B cell (primary cell): ENCODE measurements at regions not wholly inside any gene's neighbourhood (a gene's known extent, or its start where the extent isn't known, plus 50 kb on each side); places are given as distances from the start of the nearest gene placed in this dataset.

Experiments used
- ATAC-seq: fragments of 200-7000 bp; cut with Tn5 transposase; one replicate; pipeline ENCODE4 v1.10.0; 2021; ENCODE audit warnings: low read depth, mild to moderate bottlenecking, moderate number of reproducible peaks, moderate library complexity
- CTCF ChIA-PET: fragments of 350-600 bp; sonication (Branson Sonifier 250); formaldehyde crosslinking; loops from one replicate; lab custom pipeline; 2021; ENCODE audit warnings: antibody characterized with exemption, inconsistent platforms; lab: Charles Lee
- POLR2A ChIA-PET: fragments of 350-600 bp; sonication (Branson Sonifier 250); formaldehyde crosslinking; loops from one replicate; lab custom pipeline; 2021; ENCODE audit warnings: antibody characterized with exemption; lab: Charles Lee
- DNase-seq: peaks from one replicate; pipeline ENCODE4 v3.0.0; 2013
- H2AFZ ChIP-seq: 2 replicates; pipeline ENCODE4 v1.6.1; 2012; ENCODE audit warnings: mild to moderate bottlenecking, low read depth, low read length; ENCODE audit not compliant: insufficient read depth, poor library complexity, severe bottlenecking
- H3K27ac ChIP-seq, 2 donors: 1 replicate in 1 of 2; 2 replicates in 1 of 2; pipeline ENCODE4 v1.5.1; 2012 to 2013; ENCODE audit warnings: low read length in 2 of 2, mild to moderate bottlenecking in 2 of 2, moderate library complexity in 1 of 2
- H3K27me3 ChIP-seq, 4 experiments: fragments of 200-600 bp in 1 of 4; sonication (generic) in 1 of 4; replicated peaks in 1 of 4; 1 replicate in 2 of 4; 2 replicates in 2 of 4; pipeline versions ENCODE4 v1.6.1 to v1.7.0; 2013 to 2016; ENCODE audit warnings: low read length in 3 of 4, mild to moderate bottlenecking in 2 of 4, mixed read lengths in 1 of 4, moderate library complexity in 1 of 4; ENCODE audit not compliant: insufficient read depth in 4 of 4, control insufficient read depth in 3 of 4; ENCODE audit errors: control extremely low read depth in 1 of 4
- H3K36me3 ChIP-seq, 2 experiments: replicated peaks in 1 of 2; 1 replicate in 1 of 2; 2 replicates in 1 of 2; pipeline versions ENCODE4 v1.6.1 to v1.7.1; 2013; ENCODE audit warnings: low read length in 1 of 2; ENCODE audit not compliant: insufficient read depth in 2 of 2, control insufficient read depth in 1 of 2; ENCODE audit errors: control extremely low read depth in 1 of 2, extremely low read depth in 1 of 2
- H3K4me1 ChIP-seq, 2 donors: fragments of 200-600 bp in 1 of 2; sonication (generic) in 1 of 2; 1 replicate in 1 of 2; 2 replicates in 1 of 2; pipeline versions ENCODE4 v1.5.1 to v1.6.1; 2013 to 2017; ENCODE audit warnings: low read length in 2 of 2; ENCODE audit not compliant: control insufficient read depth in 2 of 2, insufficient read depth in 2 of 2
- H3K4me2 ChIP-seq: replicated peaks from 2 replicates; pipeline ENCODE3; 2012; ENCODE audit warnings: mild to moderate bottlenecking, low read depth, low read length; ENCODE audit not compliant: poor library complexity, severe bottlenecking
- H3K4me3 ChIP-seq, 5 experiments: fragments of 200-600 bp in 1 of 5; sonication (generic) in 1 of 5; 1 replicate in 3 of 5; 2 replicates in 2 of 5; pipeline versions ENCODE4 v1.5.1 to v1.7.0; 2011 to 2016; ENCODE audit warnings: low read length in 4 of 5, mild to moderate bottlenecking in 4 of 5, low read depth in 2 of 5, control low read depth in 1 of 5, moderate library complexity in 1 of 5; ENCODE audit not compliant: insufficient read depth in 1 of 5; ENCODE audit errors: control extremely low read depth in 1 of 5, extremely low read depth in 1 of 5
- H3K79me2 ChIP-seq: fragments of 200-600 bp; sonication (generic); one replicate; pipeline ENCODE4 v1.6.0; 2016; ENCODE audit warnings: low read length; ENCODE audit not compliant: control insufficient read depth, insufficient read depth
- H3K9ac ChIP-seq: fragments of 200-600 bp; sonication (generic); 2 replicates; pipeline ENCODE4 v1.6.1; 2017; ENCODE audit warnings: mild to moderate bottlenecking, low read length, moderate library complexity
- H3K9me3 ChIP-seq, 3 donors: one replicate each; pipeline versions ENCODE4 v1.6.1 to v1.7.1; 2013; ENCODE audit warnings: low read length in 2 of 3; ENCODE audit not compliant: control insufficient read depth in 2 of 3, insufficient read depth in 1 of 3; ENCODE audit errors: control extremely low read depth in 1 of 3
- H4K20me1 ChIP-seq: 2 replicates; pipeline ENCODE4 v1.6.0; 2012; ENCODE audit warnings: mild to moderate bottlenecking, low read length; ENCODE audit not compliant: insufficient read depth, control insufficient read depth, poor library complexity, severe bottlenecking
- H3K27ac Mint-ChIP-seq: one replicate; pipeline ENCODE4 v1.8.0; 2021; ENCODE audit warnings: mixed read lengths
- H3K27me3 Mint-ChIP-seq: one replicate; pipeline ENCODE4 v1.8.0; 2021; ENCODE audit warnings: mixed read lengths
- H3K4me1 Mint-ChIP-seq: one replicate; pipeline ENCODE4 v1.8.0; 2021; ENCODE audit warnings: mixed read lengths
- H3K4me3 Mint-ChIP-seq: one replicate; pipeline ENCODE4 v1.8.0; 2021; ENCODE audit warnings: mixed read lengths
- H3K9me3 Mint-ChIP-seq: one replicate; pipeline ENCODE4 v1.8.0; 2022; ENCODE audit warnings: mixed read lengths; ENCODE audit not compliant: insufficient read depth
- CTCF ChIP-seq: fragments of 200-600 bp; IDR thresholded peaks from one replicate; pipeline ENCODE4 v1.8.0; 2022; ENCODE audit warnings: antibody characterized with exemption, mild to moderate bottlenecking
- EZH2 ChIP-seq: IDR thresholded peaks from 2 replicates; pipeline ENCODE4 v1.6.1; 2012; ENCODE audit warnings: borderline replicate concordance, low read depth, mild to moderate bottlenecking, moderate library complexity, low read length; ENCODE audit not compliant: insufficient read depth, poor library complexity, severe bottlenecking
- WGBS: methylation state at CpG from one replicate; pipeline ENCODE4 v1.1.5; 2013; ENCODE audit warnings: missing lambda C conversion rate; ENCODE audit not compliant: insufficient coverage; 5-methylcytosine and 5-hydroxymethylcytosine counted together
- intact Hi-C: fragments of 100-400 bp; cut with micrococcal nuclease; formaldehyde crosslinking; loops from one replicate; pipeline ENCODE4 v1.10.0; 2022

DNA sequence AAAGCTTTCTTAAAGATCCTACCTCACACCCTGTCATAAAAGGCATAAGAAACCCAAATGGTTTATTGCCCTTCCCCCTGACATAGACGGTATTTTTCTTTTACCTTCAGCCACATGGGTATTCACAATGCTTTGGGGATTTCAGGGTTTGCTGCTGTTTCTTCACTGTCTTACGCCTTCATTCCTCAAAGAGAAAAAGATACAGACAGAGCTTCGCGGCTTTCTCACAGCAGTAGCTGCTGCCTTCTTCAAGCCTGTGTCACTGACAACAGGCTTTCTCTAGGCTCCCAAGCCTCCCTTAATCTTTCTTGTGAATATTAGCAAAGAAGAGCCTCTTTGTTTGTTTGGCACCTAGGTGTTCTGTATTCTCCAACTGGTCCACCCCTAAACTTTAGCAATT lies 197.4 kb upstream of the ARID2 start:
- ATAC-seq (no peak), DNase-seq (no peak)
- no peak for TF ChIP-seq EZH2
- TF ChIP-seq CTCF: no peak
- Histone ChIP-seq H3K27ac (no peak overlapping the region), H3K9me3 (peaks cover 2 to 7% (median 2%) of the 10 kb centered on the region in 3 donors), H4K20me1 (no peaks in the 10 kb centered on the region), H3K79me2 (no peaks in the 10 kb centered on the region), H3K4me3 (no peak overlapping the region), H3K27me3 (no peaks in the 10 kb centered on the region), H3K9ac (no peak overlapping the region), H3K36me3 (no peaks in the 10 kb centered on the region), H3K4me1 (no peaks in the 10 kb centered on the region), H2AFZ (no peak overlapping the region), H3K4me2 (no peak overlapping the region)
- Mint-ChIP-seq H3K27me3 (peaks cover 22% of the 10 kb centered on the region), H3K4me1 (no peaks in the 10 kb centered on the region), H3K4me3 (no peak overlapping the region), H3K27ac (no peak overlapping the region), H3K9me3 (peaks cover 7% of the 10 kb centered on the region)
- CTCF ChIA-PET: no interaction called here
- POLR2A ChIA-PET: no interaction called here
- intact Hi-C loops: no loop called here
- no CpG with 5 or more reads among the region's 4 CpGs for WGBS

DNA sequence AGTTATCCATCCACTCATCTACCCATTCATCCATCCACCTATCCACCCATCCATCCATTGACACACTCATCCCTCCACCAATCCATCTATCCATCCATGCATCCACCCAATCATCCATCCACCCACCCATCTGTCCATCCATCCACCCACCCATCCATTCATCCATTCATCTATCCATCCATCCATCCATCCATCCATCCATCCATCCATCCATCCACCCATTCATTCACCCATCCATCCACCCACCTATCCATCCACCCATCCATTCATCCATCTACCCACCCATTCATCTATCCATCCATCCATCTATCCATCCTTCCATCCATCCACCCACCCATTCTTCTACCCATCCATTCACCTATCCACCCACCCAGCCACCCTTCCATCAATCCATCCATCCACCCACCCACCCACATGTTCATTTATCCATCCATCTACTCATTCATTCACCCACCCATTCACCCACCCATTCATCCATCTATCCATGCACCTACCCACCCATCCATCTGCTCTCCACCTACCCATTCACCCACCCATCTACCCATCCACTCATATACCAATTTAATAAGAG lies 193.8 kb upstream of the ARID2 start:
- Histone ChIP-seq H3K4me1 (no peaks in the 10 kb centered on the region), H3K9ac (no peak overlapping the region), H3K27me3 (no peaks in the 10 kb centered on the region), H3K9me3 (no peaks in the 10 kb centered on the region), H3K79me2 (no peaks in the 10 kb centered on the region), H3K4me3 (no peak overlapping the region), H4K20me1 (no peaks in the 10 kb centered on the region), H2AFZ (no peak overlapping the region), H3K4me2 (no peak overlapping the region), H3K27ac (no peak overlapping the region), H3K36me3 (no peaks in the 10 kb centered on the region)
- Mint-ChIP-seq H3K4me1 (no peaks in the 10 kb centered on the region), H3K4me3 (no peak overlapping the region), H3K27ac (no peak overlapping the region), H3K9me3 (no peaks in the 10 kb centered on the region), H3K27me3 (peaks cover 23% of the 10 kb centered on the region)
- DNase-seq: no peak
- intact Hi-C loops: no loop called here
- ChIA-PET POLR2A (no interaction called here), CTCF (interaction anchor here (0.6 to 0.7 kb wide), 2 partner anchors 13 to 190 kb away, joined by 3 read pairs; no protein-coding TSS in a partner anchor)
- no peak for TF ChIP-seq CTCF
- no peak for TF ChIP-seq EZH2
- no peak for ATAC-seq
